ENCODE measurements at regions not wholly inside any gene's neighbourhood (a gene's known extent, or its start where the extent isn't known, plus 50 kb on each side); places are given as distances from the start of the nearest gene placed in this dataset.

GRCh38 chr13:79191501-79191900 is 214.6 kb downstream of the RBM26 start:
- TF ChIP-seq RNF2 (IDR thresholded peaks at IDR 0.05; ENCODE audit: borderline replicate concordance, low read depth) (no peak), CTCF (IDR thresholded peaks at IDR 0.05) (no peak), POLR2A (IDR thresholded peaks at IDR 0.05; ENCODE audit: low read length) (no peak)

Data from A549 (cell line).